A549 (cell line): ENCODE measurements at regions not wholly inside any gene's neighbourhood (a gene's known extent, or its start where the extent isn't known, plus 50 kb on each side); places are given as distances from the start of the nearest gene placed in this dataset.

Experiments
- ATAC-seq, 2 experiments: fragments of 200-7000 bp in 1 of 2; fragments of >200 bp in 1 of 2; cut with Nextera tagmentation in 1 of 2; cut with Tn5 transposase in 1 of 2; 3 replicates each; pipeline versions ENCODE4 v1.8.0 to v1.9.1; 2018 to 2020; ENCODE audit warnings: mild to moderate bottlenecking in 1 of 2, moderate library complexity in 1 of 2
- CTCF ChIA-PET: fragments of 300-600 bp; sonication (Branson Sonifier 250); formaldehyde crosslinking; extraction: SDS; loops from one replicate; lab custom pipeline; 2021; ENCODE audit warnings: antibody characterized with exemption, inconsistent platforms; lab: Yijun Ruan, JAX
- POLR2A ChIA-PET: fragments of 350-600 bp; formaldehyde crosslinking; extraction: SDS; loops from one replicate; lab custom pipeline; 2021; ENCODE audit warnings: antibody characterized with exemption, inconsistent platforms; lab: Yijun Ruan, JAX
- DNase-seq, 2 experiments: peaks; one replicate each; pipeline versions ENCODE4 v3.0.0 to v3.0.0-alpha.2; 2011 to 2016; ENCODE audit warnings: low read depth in 1 of 2, low spot score in 1 of 2
- FAIRE-seq: peaks from 2 replicates; lab custom pipeline; 2011; peaks lifted over from hg19 to GRCh38; lab: Jason Lieb, UNC
- H3K27ac ChIP-seq, 2 experiments: fragments of >200 bp; sonication (Bioruptor Twin); formaldehyde crosslinking; 3 replicates each; pipeline ENCODE4 v1.5.1; 2016 to 2017
- H3K4me1 ChIP-seq: fragments of >200 bp; sonication (Bioruptor Twin); formaldehyde crosslinking; 3 replicates; pipeline ENCODE4 v1.6.1; 2016
- H3K4me2 ChIP-seq: fragments of >200 bp; sonication (Bioruptor Twin); formaldehyde crosslinking; 3 replicates; pipeline ENCODE4 v1.6.1; 2016
- H3K4me3 ChIP-seq: fragments of >200 bp; sonication (Bioruptor Twin); formaldehyde crosslinking; 3 replicates; pipeline ENCODE4 v1.5.1; 2016
- H3K9me3 ChIP-seq: fragments of >200 bp; sonication (Bioruptor Twin); formaldehyde crosslinking; 3 replicates; pipeline ENCODE4 v1.6.1; 2016
- CBX2 ChIP-seq: fragments of 200-600 bp; sonication (generic); IDR thresholded peaks from 2 replicates; pipeline ENCODE4 v1.6.1; 2016; ENCODE audit warnings: low read depth, mild to moderate bottlenecking, borderline replicate concordance
- CBX8 ChIP-seq: fragments of 200-600 bp; sonication (generic); IDR thresholded peaks from 2 replicates; pipeline ENCODE4 v1.6.1; 2016
- CHD4 ChIP-seq: fragments of 200-600 bp; sonication (generic); IDR thresholded peaks from 2 replicates; pipeline ENCODE4 v1.6.1; 2016; ENCODE audit warnings: antibody characterized with exemption, mild to moderate bottlenecking, borderline replicate concordance
- E2F6 ChIP-seq: IDR thresholded peaks from 2 replicates; pipeline ENCODE4 v1.6.1; 2012; ENCODE audit warnings: low read depth, borderline replicate concordance
- EHF ChIP-seq: fragments of 250-450 bp; sonication (Bioruptor Pico); IDR thresholded peaks from 2 replicates; pipeline ENCODE4 v1.5.0; 2020; ENCODE audit warnings: mild to moderate bottlenecking
- EHMT2 ChIP-seq: fragments of 200-600 bp; sonication (generic); IDR thresholded peaks from 2 replicates; pipeline ENCODE4 v1.6.1; 2016; ENCODE audit warnings: antibody characterized with exemption, low read depth, mild to moderate bottlenecking, moderate library complexity
- ELK1 ChIP-seq: fragments of 150-350 bp; IDR thresholded peaks from 2 replicates; pipeline ENCODE4 v1.6.1; 2014; ENCODE audit warnings: low read depth, mild to moderate bottlenecking, low read length
- FOSL2 ChIP-seq, 2 experiments: fragments of 450-650 bp in 1 of 2; fragments of >200 bp in 1 of 2; sonication (Bioruptor Twin) in 1 of 2; formaldehyde crosslinking; IDR thresholded peaks; 2 replicates each; pipeline versions ENCODE4 v1.5.0 to v1.6.1; 2016 to 2020; ENCODE audit warnings: mild to moderate bottlenecking in 1 of 2, moderate library complexity in 1 of 2
- FOXS1 ChIP-seq: fragments of 250-450 bp; sonication (Bioruptor Pico); IDR thresholded peaks from 2 replicates; pipeline ENCODE4 v1.5.0; 2020; ENCODE audit warnings: mild to moderate bottlenecking, moderate library complexity
- GATA3 ChIP-seq: IDR thresholded peaks from 2 replicates; pipeline ENCODE4 v1.6.1; 2012; ENCODE audit warnings: borderline replicate concordance
- HDAC2 ChIP-seq: fragments of 200-600 bp; sonication (generic); IDR thresholded peaks from 2 replicates; pipeline ENCODE4 v1.6.1; 2016
- HEYL ChIP-seq: fragments of 250-450 bp; sonication (Bioruptor Pico); IDR thresholded peaks from 2 replicates; pipeline ENCODE4 v1.8.0; 2021; ENCODE audit warnings: mild to moderate bottlenecking, moderate library complexity
- HOXA7 ChIP-seq: fragments of 250-450 bp; sonication (Bioruptor Pico); IDR thresholded peaks from 2 replicates; pipeline ENCODE4 v1.5.0; 2020; ENCODE audit warnings: mild to moderate bottlenecking, moderate library complexity
- JUNB ChIP-seq: fragments of >200 bp; sonication (Bioruptor Twin); formaldehyde crosslinking; IDR thresholded peaks from 2 replicates; pipeline ENCODE4 v1.6.1; 2016
- KDM1A ChIP-seq: fragments of 200-600 bp; sonication (generic); IDR thresholded peaks from 2 replicates; pipeline ENCODE4 v1.6.1; 2016; ENCODE audit warnings: low read depth, mild to moderate bottlenecking
- KDM5A ChIP-seq: fragments of 200-600 bp; sonication (generic); IDR thresholded peaks from 2 replicates; pipeline ENCODE4 v1.6.1; 2016; ENCODE audit warnings: antibody characterized with exemption, mild to moderate bottlenecking
- MAX ChIP-seq: IDR thresholded peaks from 2 replicates; pipeline ENCODE4 v1.6.1; 2012
- MAZ ChIP-seq: fragments of 150-350 bp; IDR thresholded peaks from 2 replicates; pipeline ENCODE4 v1.6.1; 2014; ENCODE audit warnings: antibody characterized with exemption, low read depth, low read length, borderline replicate concordance
- NPAS2 ChIP-seq: fragments of 250-450 bp; sonication (Bioruptor Pico); IDR thresholded peaks from 2 replicates; pipeline ENCODE4 v1.8.0; 2022; ENCODE audit warnings: mild to moderate bottlenecking, moderate library complexity, borderline replicate concordance
- POLR2A ChIP-seq: IDR thresholded peaks from 2 replicates; pipeline ENCODE4 v1.6.1; 2012; ENCODE audit warnings: mild to moderate bottlenecking, low read length
- RAD21 ChIP-seq, 2 experiments: fragments of >200 bp in 1 of 2; sonication (Bioruptor Twin) in 1 of 2; formaldehyde crosslinking in 1 of 2; IDR thresholded peaks in 1 of 2; conservative IDR thresholded peaks in 1 of 2; 2 replicates in 1 of 2; 3 replicates in 1 of 2; pipeline ENCODE4 v1.6.1; 2012 to 2018; ENCODE audit warnings: inconsistent platforms in 1 of 2
- SREBF2 ChIP-seq: fragments of 450-650 bp; IDR thresholded peaks from 2 replicates; pipeline ENCODE4 v1.6.1; 2014; ENCODE audit warnings: mild to moderate bottlenecking, moderate library complexity
- TFCP2L1 ChIP-seq: fragments of 250-450 bp; sonication (Bioruptor Pico); IDR thresholded peaks from 2 replicates; pipeline ENCODE4 v1.5.0; 2021; ENCODE audit warnings: mild to moderate bottlenecking
- ZC3H11A ChIP-seq: fragments of 450-650 bp; IDR thresholded peaks from 2 replicates; pipeline ENCODE4 v1.6.1; 2014; ENCODE audit warnings: antibody characterized with exemption, mild to moderate bottlenecking
- ZFP36 ChIP-seq: fragments of 450-650 bp; IDR thresholded peaks from 2 replicates; pipeline ENCODE4 v1.6.1; 2014; ENCODE audit warnings: borderline replicate concordance; ENCODE audit not compliant: partially characterized antibody
- WGBS: methylation state at CpG from one replicate; pipeline ENCODE4 v1.1.6; 2017; ENCODE audit errors: missing lambda C conversion rate; 5-methylcytosine and 5-hydroxymethylcytosine counted together

- TF ChIP-seq SREBF2, result no peak
Observed at GRCh38 chr3:159058859-159059258, 257.0 kb downstream of the MFSD1 start (continued).

GRCh38 chr3:159059395-159059794 lies 257.5 kb downstream of the MFSD1 start:
- no peaks in the 10 kb centered on the region for H3K9me3 ChIP-seq
- 93% methylated on average over 2 of the region's 2 CpGs for WGBS
- H3K4me3 ChIP-seq, result no peak overlapping the region
- H3K4me1 ChIP-seq, result no peaks in the 10 kb centered on the region
- ChIA-PET CTCF (interaction anchor here (0.9 to 1.0 kb wide), 2 partner anchors 16 to 200 kb away, joined by 3 read pairs; no protein-coding TSS in a partner anchor), POLR2A (no interaction called here)
- H3K27ac ChIP-seq, result no peak overlapping the region
- no peak for DNase-seq
- no peak for FAIRE-seq
- TF ChIP-seq NPAS2 (CRISPR knock-in tag) (no peak), HEYL (CRISPR knock-in tag) (no peak), RAD21 (conservative IDR thresholded peaks at IDR 0.05 in 1 of 2, IDR thresholded peaks at IDR 0.05 in 1 of 2) (no peak), EHF (CRISPR knock-in tag) (no peak), FOSL2 (IDR thresholded peaks at IDR 0.05) (no peak), FOSL2 (CRISPR knock-in tag; IDR thresholded peaks at IDR 0.05) (no peak), TFCP2L1 (CRISPR knock-in tag) (no peak), CBX8 (no peak)
- no peak for ATAC-seq
- H3K4me2 ChIP-seq, result no peak overlapping the region

GRCh38 chr3:159062734-159063410 lies 261.0 kb downstream of the MFSD1 start:
- no peak for FAIRE-seq
- TF ChIP-seq CHD4 (no peak), SREBF2 (no peak), KDM5A (no peak), ZFP36 (no peak), EHMT2 (no peak), KDM1A (no peak), GATA3 (no peak), HDAC2 (no peak), MAX (no peak)
- TF ChIP-seq, all 56 proteins: peak for 0
- H3K4me3 ChIP-seq, result no peak overlapping the region
- H3K4me2 ChIP-seq, result no peak overlapping the region
- WGBS, result 48% methylated on average over 6 of the region's 6 CpGs
- DNase-seq (no peak), ATAC-seq (0 out of 6 replicates have a peak, but pooled peaks of 1 of the 2 experiments have one; percentile 32)
- POLR2A ChIA-PET, result no interaction called here
- no peaks in the 10 kb centered on the region for H3K9me3 ChIP-seq
- CTCF ChIA-PET, result no interaction called here
- H3K27ac ChIP-seq, result no peak overlapping the region
- no peaks in the 10 kb centered on the region for H3K4me1 ChIP-seq

- POLR2A ChIA-PET, result no interaction called here
- CTCF ChIA-PET, result no interaction called here
- FAIRE-seq, result no peak
Observed at GRCh38 chr3:159069091-159069490, 267.2 kb downstream of the MFSD1 start, which contains the start of gene IQCJ. TSS of gene IQCJ (plus strand) at chr3:159069319.

GRCh38 chr3:159069866-159070425 lies 268.1 kb downstream of the MFSD1 start:
- Histone ChIP-seq H3K27ac (no peak overlapping the region), H3K4me2 (no peak overlapping the region), H3K4me1 (no peaks in the 10 kb centered on the region), H3K9me3 (no peaks in the 10 kb centered on the region), H3K4me3 (no peak overlapping the region)
- 32% methylated on average over 5 of the region's 5 CpGs for WGBS
- DNase-seq (no peak), FAIRE-seq (no peak), ATAC-seq (no peak)
- CTCF ChIA-PET, result no interaction called here
- POLR2A ChIA-PET, result no interaction called here
- TF ChIP-seq E2F6 (no peak), JUNB (no peak), MAX (no peak), MAZ (no peak), POLR2A (no peak), FOXS1 (no peak), CBX2 (no peak), CHD4 (no peak), ELK1 (no peak), HOXA7 (no peak), ZC3H11A (no peak)

More at GRCh38 chr3:159069091-159069490, 267.2 kb downstream of the MFSD1 start, which contains the start of gene IQCJ:
- ATAC-seq (no peak), DNase-seq (no peak)
- Histone ChIP-seq H3K4me3 (no peak within 1 kb of the TSS), H3K27ac (no peak within 1 kb of the TSS), H3K4me1 (no peaks in the 10 kb centered on the region), H3K4me2 (no peak within 1 kb of the TSS), H3K9me3 (no peaks in the 10 kb centered on the region)
- WGBS, result 36% methylated on average over 7 of the region's 7 CpGs
- no peak for TF ChIP-seq FOSL2 (IDR thresholded peaks at IDR 0.05)
- TF ChIP-seq FOSL2 (CRISPR knock-in tag; IDR thresholded peaks at IDR 0.05), result no peak
